ENCODE measurements at regions not wholly inside any gene's neighbourhood (a gene's known extent, or its start where the extent isn't known, plus 50 kb on each side); places are given as distances from the start of the nearest gene placed in this dataset.

DNA sequence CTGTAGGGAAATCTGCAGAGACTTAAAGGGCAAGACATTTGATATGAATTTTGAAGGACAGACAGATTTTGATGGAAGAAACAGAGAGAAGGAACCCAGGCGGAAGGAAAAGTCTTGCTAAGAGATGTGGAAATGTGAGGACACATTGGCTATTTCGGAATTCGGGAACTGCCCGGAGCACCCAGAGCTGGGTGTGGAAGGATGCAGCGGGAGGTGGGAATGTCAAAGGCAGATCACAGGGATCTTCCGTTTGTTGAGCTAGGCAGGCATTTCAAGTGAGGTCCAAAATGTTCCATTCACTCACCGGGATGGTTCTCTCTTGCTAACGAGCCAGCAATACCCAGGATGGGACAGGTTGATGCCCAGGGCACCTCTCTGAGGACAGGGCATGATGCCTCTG lies 87.2 kb upstream of the CTBP2 start:
- Histone ChIP-seq H3F3A (ENCODE audit: low read depth) (no peaks in the 10 kb centered on the region), H3K4me3 (ENCODE audit: low read length, poor library complexity, severe bottlenecking) (no peak overlapping the region), H3K4me1 (ENCODE audit: insufficient read depth, low read length, poor library complexity, severe bottlenecking) (no peaks in the 10 kb centered on the region), H3K9ac (ENCODE audit: low read depth, low read length, poor library complexity, severe bottlenecking) (no peak overlapping the region), H3K9me3 (ENCODE audit: insufficient read depth, low read depth, low read length) (no peaks in the 10 kb centered on the region), H3K36me3 (ENCODE audit: insufficient read depth, low read length) (no peaks in the 10 kb centered on the region), H3K4me2 (ENCODE audit: low read depth, low read length, poor library complexity, severe bottlenecking) (no peak overlapping the region), H2AFZ (ENCODE audit: low read length) (no peak overlapping the region), H4K20me1 (ENCODE audit: insufficient read depth, low read length, poor library complexity, severe bottlenecking) (no peaks in the 10 kb centered on the region), H3K79me2 (ENCODE audit: insufficient read depth, low read length) (no peaks in the 10 kb centered on the region), H3K9me2 (replicated peaks; ENCODE audit: low read depth, low read length) (no peaks in the 10 kb centered on the region), H3K27me3 (ENCODE audit: insufficient read depth, low read length, poor library complexity, severe bottlenecking) (no peaks in the 10 kb centered on the region)
- TF ChIP-seq EZH2phosphoT487 (IDR thresholded peaks at IDR 0.05; ENCODE audit: borderline replicate concordance) = no peak
- TF ChIP-seq CTCF (conservative IDR thresholded peaks at IDR 0.05; ENCODE audit: low read length) = no peak

DNA sequence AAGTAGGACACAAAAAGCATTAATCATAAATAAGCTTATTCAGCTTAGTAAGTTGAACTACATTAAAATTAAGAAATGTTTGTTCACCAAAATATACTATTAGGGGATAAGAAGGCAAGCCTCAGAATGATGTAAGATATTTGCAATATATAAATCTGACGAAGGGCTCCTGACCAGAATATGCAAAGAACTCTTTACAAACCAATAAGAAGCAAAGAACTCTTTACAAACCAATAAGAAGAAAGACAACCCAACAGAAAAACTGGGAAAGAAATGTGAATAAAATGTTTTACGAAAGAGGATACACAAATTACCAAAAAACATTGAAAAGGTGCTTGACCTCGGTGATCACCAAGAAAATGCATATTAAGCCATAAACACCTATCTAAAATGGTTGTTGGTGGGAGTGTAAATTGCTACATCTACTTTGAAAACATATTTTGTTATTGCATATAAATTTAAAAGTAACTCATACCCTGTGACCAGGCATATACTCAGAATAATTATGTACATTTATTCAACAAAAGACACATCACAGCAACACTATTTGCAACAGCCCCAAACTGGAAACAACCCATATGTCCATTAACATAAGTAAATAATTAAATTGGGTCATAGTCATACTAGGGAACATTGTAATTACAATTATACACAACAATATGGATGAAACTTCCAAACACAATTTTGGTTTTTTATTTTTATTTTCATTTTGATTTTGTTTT lies 83.3 kb upstream of the CTBP2 start:
- Histone ChIP-seq H3K4me2 (ENCODE audit: low read depth, low read length, poor library complexity, severe bottlenecking) (no peak overlapping the region), H3K4me3 (ENCODE audit: low read length, poor library complexity, severe bottlenecking) (no peak overlapping the region), H3K9me2 (replicated peaks; ENCODE audit: low read depth, low read length) (no peaks in the 10 kb centered on the region), H3K27me3 (ENCODE audit: insufficient read depth, low read length, poor library complexity, severe bottlenecking) (no peaks in the 10 kb centered on the region), H3K79me2 (ENCODE audit: insufficient read depth, low read length) (no peaks in the 10 kb centered on the region), H3K9ac (ENCODE audit: low read depth, low read length, poor library complexity, severe bottlenecking) (no peak overlapping the region), H3K9me3 (ENCODE audit: insufficient read depth, low read depth, low read length) (peaks cover 1% of the 10 kb centered on the region; the same call in 1 of the 2 replicates), H2AFZ (ENCODE audit: low read length) (no peak overlapping the region), H4K20me1 (ENCODE audit: insufficient read depth, low read length, poor library complexity, severe bottlenecking) (no peaks in the 10 kb centered on the region), H3K4me1 (ENCODE audit: insufficient read depth, low read length, poor library complexity, severe bottlenecking) (no peaks in the 10 kb centered on the region), H3F3A (ENCODE audit: low read depth) (no peaks in the 10 kb centered on the region), H3K36me3 (ENCODE audit: insufficient read depth, low read length) (no peaks in the 10 kb centered on the region)
- no peak for TF ChIP-seq CTCF (conservative IDR thresholded peaks at IDR 0.05; ENCODE audit: low read length)
- TF ChIP-seq EZH2phosphoT487 (IDR thresholded peaks at IDR 0.05; ENCODE audit: borderline replicate concordance) = no peak

DNA sequence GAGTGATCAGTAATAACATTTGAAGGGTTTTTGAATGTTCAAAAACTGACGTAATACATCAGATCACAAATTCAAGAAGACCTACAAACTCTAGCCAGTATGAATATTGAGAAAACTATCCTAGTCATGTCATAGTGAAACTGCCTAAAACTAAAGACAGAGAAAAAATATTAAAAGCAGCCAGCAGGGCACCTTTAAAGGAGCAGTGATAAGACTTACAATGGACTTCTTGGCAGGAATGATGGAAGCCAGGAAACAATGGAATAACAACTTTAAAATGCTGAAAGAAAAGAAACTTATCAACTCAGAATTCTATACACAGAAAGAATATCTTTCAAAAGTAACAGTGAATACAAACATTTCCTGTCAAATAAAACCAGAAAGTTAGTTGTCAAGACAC lies 78.3 kb upstream of the CTBP2 start:
- H3K9ac ChIP-seq (ENCODE audit: low read depth, low read length, poor library complexity, severe bottlenecking) = no peak overlapping the region
- no peaks in the 10 kb centered on the region for H3K27me3 ChIP-seq (ENCODE audit: insufficient read depth, low read length, poor library complexity, severe bottlenecking)
- H3K79me2 ChIP-seq (ENCODE audit: insufficient read depth, low read length) = no peaks in the 10 kb centered on the region
- no peaks in the 10 kb centered on the region for H3K4me1 ChIP-seq (ENCODE audit: insufficient read depth, low read length, poor library complexity, severe bottlenecking)
- no peak overlapping the region for H2AFZ ChIP-seq (ENCODE audit: low read length)
- peaks cover 6% of the 10 kb centered on the region; the same call in 1 of the 2 replicates for H3K9me3 ChIP-seq (ENCODE audit: insufficient read depth, low read depth, low read length)
- no peak overlapping the region for H3K4me2 ChIP-seq (ENCODE audit: low read depth, low read length, poor library complexity, severe bottlenecking)
- H4K20me1 ChIP-seq (ENCODE audit: insufficient read depth, low read length, poor library complexity, severe bottlenecking) = no peaks in the 10 kb centered on the region
- H3K36me3 ChIP-seq (ENCODE audit: insufficient read depth, low read length) = no peaks in the 10 kb centered on the region
- TF ChIP-seq CTCF (conservative IDR thresholded peaks at IDR 0.05; ENCODE audit: low read length) (no peak), EZH2phosphoT487 (IDR thresholded peaks at IDR 0.05; ENCODE audit: borderline replicate concordance) (no peak)
- no peak overlapping the region for H3K4me3 ChIP-seq (ENCODE audit: low read length, poor library complexity, severe bottlenecking)
- no peaks in the 10 kb centered on the region for H3F3A ChIP-seq (ENCODE audit: low read depth)
- no peaks in the 10 kb centered on the region for H3K9me2 ChIP-seq (replicated peaks; ENCODE audit: low read depth, low read length)
